ENCODE measurements at regions not wholly inside any gene's neighbourhood (a gene's known extent, or its start where the extent isn't known, plus 50 kb on each side); places are given as distances from the start of the nearest gene placed in this dataset.

DNA sequence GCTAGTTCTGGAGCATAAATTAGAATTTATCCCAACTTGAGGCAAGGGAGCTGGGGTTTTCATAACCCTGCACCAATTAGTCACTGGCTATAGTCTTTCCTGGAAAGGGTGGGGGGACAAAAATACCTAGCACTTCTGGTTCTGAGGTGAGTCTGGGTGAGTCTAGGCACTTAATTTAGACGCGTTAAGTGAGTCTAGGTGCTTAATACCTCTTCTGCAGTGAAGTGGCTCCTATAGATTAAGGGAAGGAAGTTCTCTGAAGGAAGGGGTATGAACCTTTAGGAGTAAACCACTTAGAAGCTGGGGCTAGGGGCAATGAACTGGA is 251.7 kb downstream of the EFCAB11 start:
- Mint-ChIP-seq H3K4me1 (ENCODE audit: low read depth) (peaks cover 5% of the 10 kb centered on the region), H3K9me3 (ENCODE audit: low read depth) (peaks cover under 1% of the 10 kb centered on the region), H3K27me3 (peaks cover 5% of the 10 kb centered on the region), H3K27ac (no peak overlapping the region), H3K4me3 (ENCODE audit: low read depth) (no peak overlapping the region), H3K36me3 (ENCODE audit: insufficient read depth) (no peaks in the 10 kb centered on the region)
- DNase-seq (ENCODE audit: low spot score, unreplicated experiment), result no peak
- TF ChIP-seq, protein P1, sequence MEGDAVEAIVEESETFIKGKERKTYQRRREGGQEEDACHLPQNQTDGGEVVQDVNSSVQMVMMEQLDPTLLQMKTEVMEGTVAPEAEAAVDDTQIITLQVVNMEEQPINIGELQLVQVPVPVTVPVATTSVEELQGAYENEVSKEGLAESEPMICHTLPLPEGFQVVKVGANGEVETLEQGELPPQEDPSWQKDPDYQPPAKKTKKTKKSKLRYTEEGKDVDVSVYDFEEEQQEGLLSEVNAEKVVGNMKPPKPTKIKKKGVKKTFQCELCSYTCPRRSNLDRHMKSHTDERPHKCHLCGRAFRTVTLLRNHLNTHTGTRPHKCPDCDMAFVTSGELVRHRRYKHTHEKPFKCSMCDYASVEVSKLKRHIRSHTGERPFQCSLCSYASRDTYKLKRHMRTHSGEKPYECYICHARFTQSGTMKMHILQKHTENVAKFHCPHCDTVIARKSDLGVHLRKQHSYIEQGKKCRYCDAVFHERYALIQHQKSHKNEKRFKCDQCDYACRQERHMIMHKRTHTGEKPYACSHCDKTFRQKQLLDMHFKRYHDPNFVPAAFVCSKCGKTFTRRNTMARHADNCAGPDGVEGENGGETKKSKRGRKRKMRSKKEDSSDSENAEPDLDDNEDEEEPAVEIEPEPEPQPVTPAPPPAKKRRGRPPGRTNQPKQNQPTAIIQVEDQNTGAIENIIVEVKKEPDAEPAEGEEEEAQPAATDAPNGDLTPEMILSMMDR (IDR thresholded peaks at IDR 0.05; ENCODE audit: unreplicated experiment), result no peak

DNA sequence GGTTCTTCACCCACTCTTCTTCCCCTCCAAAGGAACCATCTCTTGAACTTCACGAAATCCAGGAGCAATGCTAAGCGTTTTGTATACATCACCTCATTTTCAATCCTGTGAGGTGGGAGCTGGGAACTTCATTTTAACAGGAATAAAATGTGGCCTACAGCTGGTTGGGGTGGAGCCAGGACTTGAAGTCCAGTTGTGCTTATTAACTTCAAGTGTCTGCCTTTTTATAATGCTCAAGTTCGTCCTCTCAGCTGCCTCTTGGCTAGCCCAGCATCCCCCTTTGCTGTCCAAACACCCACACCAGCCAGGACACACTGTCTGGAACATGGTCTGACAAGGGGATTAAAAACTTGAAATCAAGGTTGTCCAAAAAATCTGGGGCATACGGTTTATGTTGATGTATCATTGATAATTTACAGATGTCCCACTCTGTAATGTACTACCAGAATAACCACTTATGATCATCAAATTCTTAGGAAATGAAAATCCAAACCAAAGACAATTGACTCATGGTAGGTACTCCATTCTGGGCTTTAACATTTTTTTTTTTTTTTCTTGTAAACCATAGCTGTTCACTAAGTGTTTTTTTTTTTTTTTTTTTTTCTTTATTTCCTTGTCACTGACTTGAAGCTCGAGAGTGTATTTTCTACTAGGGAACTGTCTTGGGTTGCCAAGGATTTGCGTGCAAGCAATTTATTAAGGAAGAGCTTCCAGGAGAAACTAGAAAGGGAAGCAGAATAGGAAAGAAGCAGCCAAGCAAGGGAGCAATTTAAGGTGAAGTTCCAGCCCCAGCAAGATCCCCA is 252.3 kb downstream of the EFCAB11 start:
- H3K27ac Mint-ChIP-seq, result peak overlapping the region; percentile 76
- TF ChIP-seq, protein P1 (IDR thresholded peaks at IDR 0.05; ENCODE audit: unreplicated experiment), result no peak
- DNase-seq (ENCODE audit: low spot score, unreplicated experiment), result no peak
- H3K9me3 Mint-ChIP-seq (ENCODE audit: low read depth), result peaks cover 5% of the 10 kb centered on the region
- H3K4me1 Mint-ChIP-seq (ENCODE audit: low read depth), result peaks cover 5% of the 10 kb centered on the region
- peak overlapping the region; percentile 61 for H3K4me3 Mint-ChIP-seq (ENCODE audit: low read depth)
- H3K27me3 Mint-ChIP-seq, result peaks cover 5% of the 10 kb centered on the region
- H3K36me3 Mint-ChIP-seq (ENCODE audit: insufficient read depth), result no peaks in the 10 kb centered on the region

- H3K9me3 Mint-ChIP-seq (ENCODE audit: low read depth), result peaks cover 5% of the 10 kb centered on the region
- H3K27me3 Mint-ChIP-seq, result peaks cover 5% of the 10 kb centered on the region
- H3K4me3 Mint-ChIP-seq (ENCODE audit: low read depth), result peak overlapping the region; percentile 71
- DNase-seq (ENCODE audit: low spot score, unreplicated experiment), result peak; percentile 71
- H3K4me1 Mint-ChIP-seq (ENCODE audit: low read depth), result peaks cover 5% of the 10 kb centered on the region
- peak overlapping the region; percentile 76 for H3K27ac Mint-ChIP-seq
- TF ChIP-seq, protein P1 (IDR thresholded peaks at IDR 0.05; ENCODE audit: unreplicated experiment), result no peak
- no peaks in the 10 kb centered on the region for H3K36me3 Mint-ChIP-seq (ENCODE audit: insufficient read depth)
Measured at GRCh38 chr14:89701211-89702043, 253.1 kb downstream of the EFCAB11 start.

DNA sequence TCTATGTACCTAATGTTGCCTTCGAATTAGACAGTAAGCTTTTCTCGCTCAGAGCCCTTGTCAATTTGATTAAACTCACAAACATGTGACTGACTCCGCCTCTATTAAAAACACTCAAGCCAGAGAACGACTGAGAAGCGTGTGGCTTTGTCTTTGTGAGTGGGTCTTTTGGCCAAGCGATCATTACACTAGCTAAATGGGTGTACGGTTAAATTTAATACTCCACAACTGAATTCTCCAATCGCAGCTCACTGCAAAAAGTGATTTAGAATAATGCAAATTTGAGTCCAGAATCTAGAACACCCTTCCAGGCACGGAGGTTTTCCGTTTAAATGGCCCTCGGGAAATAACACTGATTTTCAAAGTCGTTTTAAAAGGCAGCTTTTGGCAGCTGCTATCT is 253.7 kb downstream of the EFCAB11 start:
- Mint-ChIP-seq H3K4me1 (ENCODE audit: low read depth) (peaks cover 5% of the 10 kb centered on the region), H3K36me3 (ENCODE audit: insufficient read depth) (no peaks in the 10 kb centered on the region), H3K27me3 (peaks cover 5% of the 10 kb centered on the region), H3K9me3 (ENCODE audit: low read depth) (peaks cover 5% of the 10 kb centered on the region), H3K27ac (no peak overlapping the region), H3K4me3 (ENCODE audit: low read depth) (peak overlapping the region; percentile 71)
- TF ChIP-seq, protein P1 (IDR thresholded peaks at IDR 0.05; ENCODE audit: unreplicated experiment), result no peak
- DNase-seq (ENCODE audit: low spot score, unreplicated experiment), result no peak

- peaks cover 5% of the 10 kb centered on the region for H3K27me3 Mint-ChIP-seq
- TF ChIP-seq, protein P1 (IDR thresholded peaks at IDR 0.05; ENCODE audit: unreplicated experiment), result no peak
- H3K36me3 Mint-ChIP-seq (ENCODE audit: insufficient read depth), result no peaks in the 10 kb centered on the region
- H3K27ac Mint-ChIP-seq, result no peak overlapping the region
- peaks cover 5% of the 10 kb centered on the region for H3K4me1 Mint-ChIP-seq (ENCODE audit: low read depth)
- H3K4me3 Mint-ChIP-seq (ENCODE audit: low read depth), result no peak overlapping the region
- peaks cover 5% of the 10 kb centered on the region for H3K9me3 Mint-ChIP-seq (ENCODE audit: low read depth)
- DNase-seq (ENCODE audit: low spot score, unreplicated experiment), result no peak
Measured at GRCh38 chr14:89699071-89699470, 255.5 kb downstream of the EFCAB11 start.
